Activated naive CD4-positive, alpha-beta T cell (primary cell): ENCODE measurements at regions not wholly inside any gene's neighbourhood (a gene's known extent, or its start where the extent isn't known, plus 50 kb on each side); places are given as distances from the start of the nearest gene placed in this dataset.

Experiments used
- DNase-seq, 4 experiments: peaks; one replicate each; lab custom pipeline; 2025; lab: John Stamatoyannopoulos, UW

DNA sequence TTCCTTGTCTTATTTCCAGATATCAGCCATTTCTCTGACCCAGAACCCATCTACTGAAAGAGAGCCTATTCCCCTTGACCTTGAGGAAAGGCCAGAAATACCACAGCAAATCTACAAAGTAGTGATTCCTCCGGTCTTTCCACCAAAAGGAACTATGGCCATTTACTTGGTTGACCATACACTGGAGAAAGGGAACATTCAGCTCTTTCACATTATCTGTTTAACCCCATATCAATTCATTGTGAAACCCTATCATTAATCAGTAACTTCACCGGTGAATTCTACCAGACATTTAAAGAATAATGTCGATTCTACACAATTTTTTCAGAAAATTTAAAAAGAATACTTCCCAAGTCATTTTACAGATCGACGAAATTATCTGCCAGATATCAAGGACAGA, 265.7 kb upstream of the CLEC14A start:
- no peak for DNase-seq

DNA sequence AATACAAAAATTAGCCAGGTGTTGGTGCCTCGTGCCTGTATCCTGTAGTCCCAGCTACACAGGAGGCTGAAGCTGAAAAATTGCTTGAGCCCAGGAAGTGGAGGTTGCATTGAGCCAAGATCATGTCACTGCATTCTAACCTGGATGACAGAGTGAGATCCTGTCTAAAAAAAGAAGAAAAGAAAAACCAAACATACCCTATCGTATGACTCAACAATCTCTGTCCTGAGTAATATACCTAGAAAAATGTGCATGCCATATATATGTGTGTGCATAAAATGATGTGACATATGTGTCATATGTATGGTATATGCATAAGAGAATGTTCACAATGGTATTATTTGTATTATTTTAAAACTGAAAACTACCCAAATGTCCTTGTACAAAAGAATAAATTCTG, 261.5 kb upstream of the CLEC14A start:
- DNase-seq: no peak

DNA sequence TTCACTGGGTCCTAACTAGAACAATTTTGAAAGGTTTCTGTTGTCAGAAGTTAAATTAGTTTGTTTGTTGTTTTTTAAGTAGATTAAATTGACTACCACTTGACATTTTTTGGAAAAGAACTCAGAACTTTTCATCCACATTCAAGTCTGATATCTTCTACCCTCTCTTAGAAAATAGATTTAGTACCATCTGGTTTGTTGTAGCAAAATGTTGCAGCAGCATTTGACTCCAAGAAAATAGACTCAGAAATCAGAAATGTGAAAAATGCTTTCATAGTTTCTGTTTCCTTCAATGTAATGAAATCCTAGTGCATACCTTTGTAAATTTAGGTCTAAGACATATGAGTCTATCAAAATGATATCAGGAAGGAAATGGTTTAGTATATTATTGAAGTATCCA, 256.3 kb upstream of the CLEC14A start:
- DNase-seq: no peak

DNA sequence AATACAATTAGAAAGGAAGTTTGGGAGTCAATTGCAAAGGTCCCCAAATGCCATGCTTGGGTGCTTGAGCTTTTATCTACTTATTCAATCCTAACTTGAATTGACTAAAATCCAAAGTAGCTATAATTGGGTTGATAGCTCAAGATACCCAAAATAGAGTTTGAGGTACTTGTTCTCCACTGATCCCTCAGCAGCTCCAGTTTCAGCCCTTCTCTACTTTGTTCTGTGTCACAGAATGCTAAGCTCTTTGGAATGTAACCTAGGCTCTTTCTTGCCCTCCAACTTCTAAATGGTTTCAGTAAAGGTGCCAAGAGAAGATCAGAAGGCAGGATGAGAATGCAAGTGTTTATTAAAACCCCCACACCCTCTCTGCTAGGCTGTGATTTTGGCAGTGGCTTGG, 251.4 kb upstream of the CLEC14A start:
- DNase-seq: no peak

DNA sequence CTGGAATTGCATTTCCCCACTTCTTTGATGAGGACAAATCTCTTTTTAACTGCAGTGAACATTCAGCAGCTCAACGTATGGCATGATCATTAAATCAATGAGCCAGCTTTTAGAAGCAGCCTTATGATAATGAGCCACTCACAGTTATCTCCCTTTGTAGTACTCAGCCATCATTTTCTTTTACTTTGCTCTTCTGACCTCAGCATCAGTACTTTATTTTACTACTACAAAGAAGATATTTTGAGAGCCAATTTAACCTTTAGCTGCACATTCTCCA, 250.0 kb upstream of the CLEC14A start:
- no peak for DNase-seq

DNA sequence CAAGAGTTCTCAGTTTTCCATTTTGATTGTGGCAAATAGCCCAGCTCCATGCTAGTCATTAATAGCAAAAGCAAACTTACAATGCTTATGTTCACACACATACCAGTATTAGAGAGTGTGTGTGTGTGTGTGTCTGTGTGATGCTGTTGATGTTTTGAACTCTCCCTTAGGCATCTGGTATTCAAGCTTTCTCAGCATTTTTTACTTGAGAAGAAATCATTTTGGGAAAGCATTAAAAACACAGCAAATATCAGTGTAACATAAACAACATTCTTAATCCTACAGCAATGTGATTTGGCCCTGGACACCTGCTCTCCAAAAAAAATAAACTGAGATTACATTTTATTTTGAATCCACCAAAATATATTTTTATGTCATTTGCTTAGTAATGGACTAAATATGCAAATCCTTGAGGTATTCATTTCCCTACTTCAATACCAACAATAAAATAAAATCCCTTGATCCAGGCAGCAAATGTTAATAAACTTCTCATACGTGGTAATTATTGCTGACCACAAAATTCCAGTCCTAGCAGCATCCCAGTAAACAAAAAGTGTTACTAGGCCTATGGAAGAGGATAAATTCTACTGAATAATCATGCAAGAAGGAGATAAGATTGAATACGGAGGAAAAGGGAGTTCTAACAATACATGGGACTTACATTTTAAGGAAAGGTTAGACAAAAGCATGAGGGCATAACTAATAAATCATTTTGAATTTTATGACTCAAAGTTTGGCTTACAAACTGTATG, 249.5 kb upstream of the CLEC14A start:
- no peak for DNase-seq

DNA sequence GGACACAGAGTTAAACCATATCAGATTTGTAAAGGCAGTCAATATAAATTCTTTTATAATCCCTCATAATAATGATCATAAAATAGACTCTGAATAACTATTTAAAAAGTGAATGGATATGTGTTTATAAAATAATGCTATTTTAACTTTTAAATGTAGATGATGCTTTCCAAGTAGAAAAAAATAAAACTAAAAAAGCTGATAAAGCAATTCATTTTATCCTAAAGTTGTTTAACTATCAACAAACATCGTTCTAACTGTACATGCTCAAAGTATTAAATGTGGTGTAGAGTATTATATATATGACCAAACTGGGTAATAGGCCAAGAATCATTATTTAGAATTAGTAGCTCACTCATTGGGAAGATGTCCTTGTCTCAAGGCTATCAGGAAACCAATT, 248.3 kb upstream of the CLEC14A start:
- no peak for DNase-seq

DNA sequence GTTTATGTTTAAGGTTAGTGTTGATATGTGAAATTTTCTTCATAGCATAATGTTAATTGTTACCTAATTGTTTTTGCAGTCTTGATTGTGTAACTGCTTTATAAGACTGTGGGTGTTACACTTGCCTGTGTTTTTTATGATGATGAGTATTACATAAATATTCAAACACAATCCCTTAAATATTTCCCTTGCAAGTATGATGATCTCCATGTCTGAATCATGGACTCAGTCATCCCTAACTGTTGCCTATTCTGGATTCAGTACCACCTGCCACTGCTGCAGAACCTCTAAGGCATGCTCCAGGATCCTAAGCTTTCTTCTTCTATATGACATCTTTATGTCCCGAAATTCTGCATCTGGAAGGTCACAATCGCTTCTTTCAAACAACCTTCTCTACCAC, 246.3 kb upstream of the CLEC14A start:
- DNase-seq: no peak

DNA sequence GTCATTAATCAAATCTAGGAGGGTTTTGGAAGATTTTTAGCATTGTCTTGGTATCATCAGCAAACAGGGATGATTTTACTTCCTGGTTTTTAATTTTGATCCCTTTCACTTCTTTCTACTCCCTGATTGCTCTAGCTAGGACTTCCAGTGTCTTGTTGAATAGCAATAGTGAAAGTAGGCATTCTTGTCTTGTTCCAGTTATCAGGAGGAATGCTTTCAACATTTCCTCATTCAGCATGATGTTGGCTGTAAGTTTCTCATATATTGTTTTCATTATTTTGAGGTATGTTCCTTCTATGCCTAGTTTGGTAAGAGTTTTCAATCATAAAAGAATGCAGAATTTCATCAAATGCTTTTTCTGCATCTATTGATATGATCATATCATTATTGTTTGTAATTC, 244.2 kb upstream of the CLEC14A start:
- DNase-seq: no peak

DNA sequence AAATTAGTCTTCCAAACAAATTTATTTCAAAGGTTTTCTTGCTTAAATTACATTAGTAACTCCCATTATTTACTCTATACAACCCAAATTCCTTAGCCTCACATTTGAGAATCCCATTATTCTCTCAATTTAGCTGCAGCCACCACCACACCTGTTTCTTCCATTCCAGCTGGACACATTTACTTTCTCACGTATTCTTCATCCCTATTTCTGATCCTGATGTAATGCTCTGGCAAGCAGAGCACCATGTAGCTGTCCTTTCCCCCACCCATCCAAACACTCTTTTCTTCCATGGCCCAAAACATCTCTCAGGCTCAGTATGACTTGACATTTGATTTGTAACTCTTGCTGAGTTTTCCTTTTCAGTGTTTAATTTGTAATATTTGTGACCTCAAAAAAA, 240.2 kb upstream of the CLEC14A start:
- DNase-seq: no peak

DNA sequence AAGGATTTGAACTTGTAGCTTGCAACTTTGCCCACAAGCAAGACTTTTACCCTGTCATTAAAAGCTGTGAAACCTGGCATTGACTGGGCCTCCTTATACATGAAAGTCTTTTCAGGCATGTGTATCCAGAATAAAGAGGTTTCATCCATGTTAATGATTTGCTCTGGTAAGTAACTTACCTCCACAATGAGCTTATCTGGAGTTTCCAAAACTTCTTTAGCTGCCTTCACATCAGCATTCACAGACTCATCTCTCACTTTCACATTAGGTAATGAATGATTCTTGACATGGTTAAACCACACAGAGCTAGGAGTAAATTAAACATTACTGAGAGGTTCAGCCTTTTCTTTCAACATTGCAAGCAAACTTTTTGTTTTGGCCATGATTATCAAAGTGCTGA, 234.4 kb upstream of the CLEC14A start:
- no peak for DNase-seq

DNA sequence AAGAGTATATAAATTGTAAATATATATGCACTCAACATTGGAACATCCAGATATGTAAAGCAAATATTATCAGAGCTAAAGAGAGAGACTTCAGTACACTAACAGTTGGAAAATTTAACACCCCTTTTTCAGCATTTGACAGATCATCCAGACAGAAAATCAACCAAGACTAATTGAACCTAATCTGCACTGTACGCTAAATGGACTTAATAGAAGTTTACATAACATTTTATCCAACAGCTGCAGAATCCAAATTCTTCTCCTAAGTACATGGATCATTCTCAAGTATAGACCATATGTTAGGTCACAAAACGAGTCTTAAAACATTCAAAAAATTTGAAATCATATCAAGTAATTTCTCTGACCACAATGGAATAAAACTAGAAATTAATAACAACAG, 229.1 kb upstream of the CLEC14A start:
- no peak for DNase-seq

DNA sequence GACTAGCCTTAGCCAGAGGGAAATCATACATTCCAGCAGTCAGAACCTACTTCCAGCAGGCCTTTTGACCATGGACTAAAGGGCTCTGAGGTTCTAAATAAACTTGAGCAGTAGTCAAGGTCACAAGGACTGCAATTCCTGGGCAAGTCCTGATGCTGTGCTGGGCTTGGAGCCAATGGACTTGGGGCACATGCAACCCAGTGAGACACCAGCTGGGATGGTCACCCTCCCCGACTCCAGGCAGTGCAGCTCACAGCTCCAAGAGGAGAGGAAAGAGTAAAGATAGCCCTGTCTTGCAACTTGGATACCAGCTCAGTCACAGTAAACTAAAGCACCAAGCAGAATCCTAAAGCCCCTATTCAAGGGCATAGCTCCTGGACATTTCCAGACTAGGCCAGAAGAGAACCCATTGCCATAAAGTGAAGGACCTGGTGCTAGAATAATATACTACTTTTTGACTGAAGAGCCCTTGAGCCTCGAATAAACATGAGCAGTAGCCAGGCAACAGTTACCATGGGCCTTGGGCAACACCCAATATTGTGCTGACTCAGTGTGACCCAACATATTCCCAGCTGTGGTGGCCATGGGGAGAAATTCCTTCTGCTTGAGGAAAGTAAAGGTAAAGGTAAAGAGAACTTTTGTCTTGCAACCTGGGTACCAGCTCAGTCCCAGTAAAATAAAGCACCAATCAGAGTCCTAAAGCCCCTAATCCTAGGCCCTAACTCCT, 226.2 kb upstream of the CLEC14A start:
- DNase-seq: no peak

DNA sequence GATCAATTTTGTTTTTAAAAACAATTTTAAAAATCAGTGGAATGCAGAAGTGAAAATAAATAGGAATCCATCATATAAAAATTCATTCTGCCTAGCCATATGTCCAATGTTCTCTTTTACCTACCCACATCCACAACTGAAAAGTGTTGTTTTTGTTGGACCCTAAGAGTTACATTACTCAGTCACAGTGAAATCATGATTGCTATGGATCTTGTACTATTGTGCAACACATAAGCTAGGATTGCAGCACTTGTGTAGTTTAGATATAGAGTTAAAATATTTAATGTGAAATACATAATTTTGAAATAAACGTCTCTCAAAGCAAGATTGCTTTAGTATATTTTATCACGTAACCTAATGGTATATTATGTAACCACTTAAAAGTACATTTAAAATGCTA, 213.3 kb upstream of the CLEC14A start:
- no peak for DNase-seq

DNA sequence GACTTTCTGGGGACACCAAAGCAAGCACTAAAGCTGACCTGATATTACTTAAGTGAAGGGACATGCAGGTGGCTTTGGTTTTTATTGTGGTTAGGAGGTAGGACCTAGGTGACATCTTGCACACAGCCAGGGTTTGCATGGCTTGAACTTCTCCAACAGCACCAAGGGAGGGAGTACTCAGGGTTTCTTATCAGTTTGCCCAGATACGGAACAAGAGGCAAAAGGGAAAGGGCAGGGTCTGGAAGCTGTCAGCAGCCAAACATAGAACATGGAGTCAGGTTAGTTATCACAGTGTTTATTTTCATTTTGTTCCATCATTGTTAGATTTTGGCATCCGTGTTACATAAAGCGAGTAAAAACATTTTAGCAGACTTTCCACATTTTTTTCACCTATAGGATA, 186.3 kb upstream of the CLEC14A start:
- DNase-seq: no peak

DNA sequence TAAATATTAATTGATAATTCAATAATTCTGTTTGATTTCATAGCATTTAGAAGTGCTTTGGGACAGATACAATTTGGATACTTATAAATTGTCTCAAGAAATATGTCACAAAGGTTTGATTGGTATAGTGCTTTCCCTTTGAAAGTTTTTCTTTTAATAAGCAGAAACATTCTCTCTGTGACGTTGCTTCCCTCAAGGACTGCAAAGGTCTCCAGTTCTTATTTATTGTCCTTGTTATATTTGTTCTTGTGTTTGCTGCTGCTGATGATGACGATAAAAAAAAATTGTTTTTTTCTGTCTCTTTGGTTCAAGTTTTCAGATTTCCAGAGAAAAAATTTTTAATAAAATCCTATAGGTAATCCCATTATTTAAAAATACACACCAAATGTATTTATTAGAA, 176.3 kb upstream of the CLEC14A start:
- DNase-seq: no peak

DNA sequence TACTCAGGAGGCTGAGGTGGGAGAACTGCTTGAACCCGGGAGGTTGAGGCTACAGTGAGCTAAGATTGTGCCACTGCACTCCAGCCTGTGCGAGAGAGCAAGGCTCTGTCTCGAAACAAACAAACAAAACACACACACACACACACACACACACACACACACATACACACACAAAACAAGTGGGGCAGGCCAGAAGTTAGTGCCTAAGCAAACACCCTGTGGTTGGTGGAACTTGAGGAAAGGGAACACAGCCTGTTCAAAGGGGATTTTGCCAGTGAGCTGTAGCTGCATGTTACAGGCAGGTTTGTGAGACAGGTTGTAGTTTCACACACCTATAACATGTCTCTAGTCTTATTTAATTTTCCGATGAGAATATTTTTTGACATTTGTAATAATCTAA, 175.3 kb upstream of the CLEC14A start:
- DNase-seq: no peak

DNA sequence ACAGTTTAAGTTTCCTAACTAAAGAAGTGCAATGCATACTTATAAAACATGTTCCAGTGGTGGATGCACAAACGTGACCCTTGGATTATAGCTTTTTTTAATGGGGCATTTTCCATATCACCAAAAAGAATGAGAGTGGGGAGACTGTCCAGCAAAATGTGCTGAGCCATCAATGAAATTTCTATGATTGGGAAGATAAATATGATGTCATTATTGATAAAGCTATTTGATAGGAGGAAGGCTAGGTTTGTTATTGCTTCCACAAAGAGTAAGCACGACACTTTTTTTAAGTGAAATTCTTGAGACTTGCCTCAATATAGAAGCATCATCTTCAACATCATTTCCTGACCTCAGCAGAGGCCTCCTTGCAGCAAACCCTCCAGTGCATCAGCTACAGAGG, 174.6 kb upstream of the CLEC14A start:
- DNase-seq: no peak

DNA sequence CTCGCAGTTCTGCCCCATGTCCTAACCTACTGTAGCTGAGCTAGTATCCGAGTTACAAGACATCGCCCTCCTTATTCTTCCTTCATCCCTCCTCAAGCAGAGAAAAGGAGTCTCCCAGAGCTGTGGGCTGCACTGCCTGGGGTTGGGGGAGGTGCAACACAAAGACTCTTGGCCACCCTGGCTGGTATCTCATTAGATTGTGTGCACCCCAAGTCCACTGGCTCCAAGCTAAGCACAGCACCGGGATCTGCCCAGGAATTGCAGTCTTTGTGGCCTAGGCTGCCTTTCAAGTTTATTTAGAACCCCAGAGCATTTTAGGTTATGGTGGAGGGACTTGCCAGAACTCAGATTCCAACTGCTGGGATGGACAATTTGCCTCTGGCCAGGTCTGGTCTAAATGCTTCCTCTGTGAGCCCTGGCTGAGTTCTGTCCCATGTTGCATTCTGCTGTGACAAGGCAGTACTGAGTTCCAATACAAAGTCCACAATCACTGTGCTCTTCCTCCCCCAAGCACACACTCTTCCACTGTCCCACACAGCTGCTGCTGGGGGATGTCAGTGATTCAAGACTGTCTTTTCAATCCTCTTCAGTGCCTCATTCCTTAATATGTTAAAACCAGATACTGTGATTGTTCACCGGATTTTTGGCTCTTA, 169.6 kb upstream of the CLEC14A start:
- no peak for DNase-seq

DNA sequence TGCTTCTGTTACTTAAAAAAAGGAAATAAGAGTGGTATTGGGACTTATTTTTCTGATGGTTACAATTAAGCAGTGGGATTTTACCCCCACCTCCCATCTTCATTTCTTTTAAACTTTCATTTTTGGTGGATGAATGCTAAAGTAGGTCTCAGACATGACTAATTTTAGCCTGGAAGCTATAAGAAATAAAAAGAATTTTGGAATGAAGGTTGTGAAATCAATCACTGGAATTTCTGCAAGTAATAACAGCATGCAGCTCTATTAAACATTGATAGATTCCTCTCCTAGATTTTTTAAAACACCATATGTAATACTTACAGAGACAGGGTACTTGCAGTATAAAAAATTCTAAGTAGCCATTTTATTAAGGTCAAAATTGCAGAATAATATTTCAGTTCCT, 164.2 kb upstream of the CLEC14A start:
- no peak for DNase-seq

DNA sequence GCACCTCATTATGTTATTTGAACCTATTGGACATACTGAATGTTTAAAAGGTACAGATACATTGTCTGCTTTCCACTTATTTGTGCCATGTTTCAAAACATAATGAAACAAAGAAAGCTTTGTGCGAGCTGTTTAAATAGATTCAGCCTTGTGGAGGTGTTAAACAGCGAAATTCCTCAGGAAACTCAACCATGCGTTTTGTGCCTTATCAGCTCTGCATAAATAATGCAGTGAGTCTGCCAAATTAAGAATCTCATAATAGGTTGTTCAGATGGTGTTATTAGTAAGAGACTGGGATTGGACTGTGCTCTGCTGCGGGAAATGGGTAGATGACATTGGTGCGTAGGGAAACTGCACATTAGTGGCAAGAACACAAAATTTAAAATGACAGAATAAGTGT, 163.7 kb upstream of the CLEC14A start:
- no peak for DNase-seq

DNA sequence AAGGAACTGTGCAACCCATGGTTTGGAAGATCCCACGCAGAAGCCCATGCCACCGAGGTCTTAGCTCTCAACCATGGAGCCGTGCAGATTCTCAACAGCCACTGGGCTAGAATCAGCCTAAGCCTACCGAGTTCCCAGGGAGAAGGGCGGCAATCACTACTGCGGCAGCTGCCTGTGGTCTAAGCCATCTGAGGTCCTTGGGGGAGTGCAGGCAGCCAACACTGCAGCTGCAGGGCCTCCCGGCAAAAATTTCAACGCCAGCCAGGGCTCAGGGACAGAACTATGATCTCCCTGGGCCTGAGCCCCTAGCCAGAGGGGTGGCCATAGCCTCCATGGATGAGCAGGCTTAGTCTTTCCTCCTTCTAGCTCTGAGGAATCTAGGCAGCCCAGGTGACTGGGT, 156.8 kb upstream of the CLEC14A start:
- no peak for DNase-seq

DNA sequence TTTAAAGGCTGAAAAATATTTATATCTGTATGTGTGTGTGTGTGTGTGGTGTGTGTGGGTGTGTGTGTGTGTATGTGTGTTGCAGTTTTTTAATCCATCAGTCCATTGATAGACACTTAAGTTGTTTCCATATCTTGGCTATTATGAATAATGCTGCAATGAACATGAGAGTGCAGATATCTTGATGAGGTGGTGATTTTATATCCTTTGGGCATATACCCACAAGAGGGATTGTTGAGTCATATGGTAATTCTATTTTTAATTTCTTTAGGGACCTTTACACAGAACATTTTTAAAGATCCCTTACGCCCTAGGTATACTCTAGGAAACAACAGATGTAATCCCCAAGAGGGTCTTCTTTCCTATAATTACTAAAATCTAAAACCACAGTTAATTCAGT, 154.5 kb upstream of the CLEC14A start:
- no peak for DNase-seq
